Superior temporal gyrus (tissue), 1 donor: ENCODE measurements at regions not wholly inside any gene's neighbourhood (a gene's known extent, or its start where the extent isn't known, plus 50 kb on each side); places are given as distances from the start of the nearest gene placed in this dataset.

ENCODE experiments used
- DNase-seq: peaks from one replicate; pipeline ENCODE4 v3.0.0-alpha.2; 2016; ENCODE audit errors: extremely low spot score

DNA sequence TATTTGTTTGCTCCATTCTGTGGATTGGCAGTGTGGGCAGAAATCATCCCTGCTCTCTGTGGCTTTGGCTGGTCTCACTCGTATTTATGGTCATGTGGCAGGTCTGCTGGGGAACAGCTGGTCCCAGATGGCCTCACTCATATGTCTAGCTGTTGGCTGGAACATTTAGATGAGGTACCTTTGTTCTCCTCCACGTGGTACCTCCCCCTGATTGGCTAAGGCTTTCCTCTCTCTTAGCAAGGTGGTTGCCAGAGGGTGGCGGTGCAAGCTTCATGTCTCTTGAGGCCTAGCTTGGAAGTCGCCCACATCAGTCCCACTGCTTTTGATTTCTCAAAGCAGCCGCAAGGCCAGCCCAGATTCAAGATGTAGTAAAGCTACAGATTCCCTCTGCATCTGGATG is 348.5 kb upstream of the BTBD3 start:
- no peak for DNase-seq

DNA sequence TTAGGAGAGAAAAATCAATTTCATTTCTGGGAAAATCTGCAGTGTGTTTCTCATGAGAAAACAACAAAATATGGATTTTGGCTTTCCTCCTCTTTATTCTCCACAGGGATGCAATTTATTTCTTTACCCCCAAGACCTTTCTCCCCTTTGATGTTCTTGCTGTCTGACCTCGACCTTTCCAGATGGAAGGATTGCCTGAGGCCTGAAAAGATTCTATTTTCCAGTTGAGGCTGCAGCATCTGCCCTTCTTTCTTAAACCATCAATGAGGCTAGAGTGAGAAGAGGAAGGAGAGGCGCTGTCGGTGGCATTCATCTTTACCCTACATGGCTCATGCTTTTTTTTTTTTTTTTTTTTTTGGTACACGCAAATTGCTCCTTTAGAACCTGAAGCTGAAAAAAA is 344.2 kb upstream of the BTBD3 start:
- no peak for DNase-seq

DNA sequence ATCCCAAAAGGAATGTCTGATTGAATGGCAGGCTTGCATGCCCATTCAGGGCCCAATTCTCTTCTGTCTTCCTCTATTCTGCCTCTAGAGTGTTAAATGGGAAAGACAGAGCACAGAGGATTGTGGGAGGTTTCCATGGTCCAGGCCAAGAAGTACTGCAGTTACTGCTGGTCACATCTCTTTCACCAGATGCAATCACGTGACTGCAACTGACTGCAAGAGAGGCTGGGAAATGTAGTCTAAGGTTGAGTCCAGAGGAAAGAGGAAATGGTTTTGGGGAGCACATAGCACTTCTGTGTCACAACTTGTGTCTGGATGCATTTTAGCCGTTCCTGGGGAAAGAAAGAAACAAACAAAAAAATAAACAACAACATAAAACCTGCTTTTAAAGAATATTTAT is 336.4 kb upstream of the BTBD3 start:
- DNase-seq = no peak

DNA sequence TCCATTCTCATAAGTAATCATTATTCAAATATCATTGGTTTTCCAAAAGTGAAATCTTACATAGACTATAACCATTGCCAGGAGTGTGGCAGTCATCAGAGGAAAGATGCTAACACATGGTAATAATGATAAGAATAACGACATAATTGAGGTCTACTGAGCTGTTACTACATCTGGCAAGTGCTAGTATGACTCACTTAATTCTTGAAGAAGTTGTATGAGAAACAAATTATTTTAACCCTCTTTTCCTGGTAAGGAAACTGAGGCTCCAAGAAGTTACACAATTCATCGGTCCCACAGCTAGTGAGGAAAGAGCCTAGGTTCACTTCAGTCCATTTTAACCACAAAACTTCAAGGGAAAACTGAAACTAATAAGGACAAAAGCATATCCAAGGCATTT is 335.6 kb upstream of the BTBD3 start:
- DNase-seq = no peak

DNA sequence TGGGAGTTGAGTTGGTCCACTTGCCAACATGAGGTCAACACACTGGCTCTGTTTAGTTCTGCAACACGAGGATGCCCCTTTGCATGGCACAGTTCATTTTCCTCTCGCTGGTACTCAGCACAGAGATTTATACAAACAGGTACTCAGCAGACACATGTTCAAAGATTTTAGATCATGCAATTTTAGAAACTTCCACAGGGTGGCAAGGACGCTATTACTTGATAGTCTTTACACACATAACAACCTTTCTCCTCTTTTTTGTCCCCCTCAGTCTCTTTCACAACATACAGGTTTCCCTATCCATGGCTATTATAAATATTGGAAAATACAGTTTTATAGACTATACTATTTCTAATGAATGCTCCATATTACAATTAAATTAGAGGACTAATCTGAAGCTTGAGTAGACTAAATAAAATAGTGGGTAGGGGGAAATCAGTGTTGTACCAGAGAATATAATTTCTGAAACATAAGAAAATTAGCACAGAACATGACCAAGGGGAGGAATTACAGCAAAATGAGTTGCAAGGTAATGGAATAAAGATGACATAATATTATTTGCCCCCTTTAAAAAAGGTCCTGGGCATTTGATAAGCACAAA is 331.8 kb upstream of the BTBD3 start:
- peak; percentile 62 for DNase-seq

DNA sequence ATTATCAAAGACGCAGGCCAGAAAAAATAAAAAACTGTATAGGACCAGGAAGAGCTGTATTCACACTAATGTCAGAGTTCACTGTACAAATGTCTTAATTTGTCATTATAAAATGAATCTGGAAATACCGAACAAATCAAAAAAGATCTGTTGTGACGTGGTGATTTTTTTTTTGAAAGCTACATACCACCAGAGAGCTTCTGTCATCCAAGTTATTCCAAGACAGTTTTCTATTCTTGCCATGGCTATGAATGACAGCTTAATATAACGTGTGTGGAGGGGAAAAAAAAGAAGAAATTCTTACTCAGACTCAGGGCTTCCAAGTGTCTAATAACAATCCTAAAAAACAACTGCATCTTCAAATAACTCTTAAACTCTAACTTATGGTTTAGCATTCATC is 328.8 kb upstream of the BTBD3 start:
- DNase-seq = no peak

DNA sequence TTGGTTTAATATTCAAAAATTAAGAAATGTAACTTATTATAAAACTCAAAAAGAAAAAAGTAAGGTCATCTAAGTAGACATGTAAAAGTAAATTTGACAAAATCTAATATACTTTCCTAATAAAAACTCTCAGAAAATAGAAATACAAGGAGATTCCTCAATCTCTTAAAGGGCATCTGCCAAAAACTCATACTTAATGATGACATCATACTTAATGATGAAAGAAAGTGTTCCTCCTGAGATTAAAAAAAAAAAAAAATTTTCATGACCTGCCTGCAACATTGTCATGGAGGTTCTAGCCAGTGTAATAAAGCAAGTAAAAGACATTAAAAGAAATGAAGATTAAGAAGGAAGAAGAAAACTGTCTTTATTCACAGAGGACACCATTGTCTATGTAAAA is 325.7 kb upstream of the BTBD3 start:
- DNase-seq = no peak

DNA sequence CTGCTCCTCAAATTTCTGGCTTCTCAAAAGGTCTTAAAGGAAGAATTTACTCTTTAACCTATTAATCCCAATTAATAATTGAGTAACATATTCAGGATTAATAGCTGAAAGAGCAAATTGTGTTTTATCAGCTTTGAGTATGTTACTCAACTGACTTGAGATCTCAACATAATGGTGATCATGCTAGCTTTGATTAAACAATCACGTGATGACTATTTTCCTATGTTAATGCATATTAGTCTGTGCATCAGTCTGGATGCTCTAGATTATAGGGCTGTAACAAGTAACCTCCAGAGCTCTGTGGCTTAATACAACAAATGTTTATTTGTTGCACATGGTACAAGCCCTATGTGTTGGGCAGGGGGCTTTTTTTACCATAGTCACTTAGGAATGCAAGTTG is 313.4 kb upstream of the BTBD3 start:
- no peak for DNase-seq

DNA sequence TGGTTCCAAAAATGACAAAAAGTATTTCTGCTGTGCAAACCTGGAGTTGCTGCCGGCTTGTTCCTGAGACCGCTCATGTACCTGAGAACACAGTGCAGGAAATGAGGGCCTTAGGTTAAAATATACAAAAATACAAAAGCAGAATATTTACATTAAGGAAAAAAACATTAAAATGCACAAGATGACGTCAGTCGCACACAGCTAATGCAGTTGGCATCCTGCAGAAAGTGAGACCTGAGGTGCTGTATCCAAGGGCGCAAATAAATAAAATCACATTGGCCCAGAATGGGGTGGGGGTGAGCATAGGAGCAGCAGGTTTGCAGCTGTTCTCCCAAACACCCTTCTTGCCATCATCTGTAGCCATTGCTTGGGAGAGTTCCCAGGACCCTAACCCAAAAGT is 310.6 kb upstream of the BTBD3 start:
- DNase-seq = no peak

DNA sequence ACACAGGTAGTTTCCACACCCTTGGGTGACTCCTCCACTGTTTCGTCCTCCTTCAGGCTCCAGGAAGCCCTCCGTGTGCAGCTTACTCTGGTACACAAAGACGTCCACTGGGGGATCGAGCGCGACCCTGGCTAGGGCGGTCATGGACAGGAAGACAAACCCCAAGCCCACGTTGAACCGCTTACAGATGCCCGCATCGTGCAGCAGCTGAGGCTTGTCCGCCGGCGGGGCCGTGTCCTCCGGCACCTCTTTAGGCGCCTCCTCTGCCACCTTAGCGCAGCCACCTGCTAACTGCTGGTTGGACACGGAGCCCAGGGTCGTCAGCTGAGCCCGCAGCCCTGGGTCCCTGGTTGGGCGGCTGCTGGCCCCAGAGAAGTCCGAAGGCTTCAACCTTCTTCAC is 309.0 kb upstream of the BTBD3 start:
- no peak for DNase-seq

DNA sequence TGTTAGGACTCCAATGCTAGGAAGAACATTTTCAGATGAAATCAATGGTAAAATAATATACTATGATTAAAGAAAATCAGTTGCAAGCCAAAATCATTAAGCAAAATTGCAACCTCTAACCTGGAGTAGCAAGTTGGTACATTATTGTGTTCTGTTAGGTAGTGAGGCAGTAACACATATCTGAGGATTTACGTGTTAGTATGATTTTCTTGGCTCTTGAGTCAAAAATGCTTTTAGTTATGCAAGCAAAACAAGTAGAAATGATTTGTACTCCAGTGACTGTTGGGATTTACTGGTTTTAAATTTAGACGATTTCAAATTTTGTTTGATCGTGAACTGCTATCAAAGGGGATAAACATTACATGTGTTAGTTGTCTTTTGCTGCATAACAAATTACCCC is 293.0 kb upstream of the BTBD3 start:
- DNase-seq = no peak

DNA sequence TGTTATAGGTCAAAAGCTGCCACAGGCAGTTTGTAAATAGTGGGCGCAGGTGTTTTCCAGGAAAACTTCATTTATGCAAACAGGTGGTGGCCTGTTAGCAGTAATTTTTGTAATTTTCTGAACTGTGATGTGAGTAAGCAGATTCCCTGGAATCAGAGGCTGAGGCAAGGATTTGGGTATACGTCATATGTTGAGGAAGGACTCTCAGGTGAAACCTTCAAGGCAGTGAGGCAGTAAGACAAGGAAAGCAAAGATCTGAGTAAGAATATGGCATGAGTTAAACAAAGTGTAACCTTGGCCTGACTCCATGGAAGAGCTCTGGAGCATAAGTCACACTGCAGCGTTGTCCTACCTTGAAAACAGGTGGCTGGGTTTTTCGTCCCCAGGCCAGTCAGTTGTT is 291.1 kb upstream of the BTBD3 start:
- no peak for DNase-seq

DNA sequence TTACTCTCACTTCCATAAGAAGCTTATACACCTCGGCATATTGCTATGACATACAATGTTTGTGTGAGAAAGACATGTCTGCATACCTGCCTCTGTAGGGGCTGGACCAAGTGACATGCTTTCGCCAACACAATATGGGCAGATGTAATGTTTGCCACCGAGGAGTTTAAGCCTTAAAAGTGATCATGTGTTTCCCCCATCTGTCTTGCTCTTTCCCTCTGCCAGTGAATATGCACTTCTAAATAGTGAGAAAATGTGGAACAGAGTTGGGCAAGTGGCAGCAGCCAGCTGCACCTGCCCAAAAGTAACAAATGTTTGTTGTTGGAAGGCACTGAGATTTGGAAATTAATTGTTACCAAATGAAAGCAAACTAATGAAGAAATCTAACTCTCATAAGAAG is 274.8 kb upstream of the BTBD3 start:
- DNase-seq = no peak

DNA sequence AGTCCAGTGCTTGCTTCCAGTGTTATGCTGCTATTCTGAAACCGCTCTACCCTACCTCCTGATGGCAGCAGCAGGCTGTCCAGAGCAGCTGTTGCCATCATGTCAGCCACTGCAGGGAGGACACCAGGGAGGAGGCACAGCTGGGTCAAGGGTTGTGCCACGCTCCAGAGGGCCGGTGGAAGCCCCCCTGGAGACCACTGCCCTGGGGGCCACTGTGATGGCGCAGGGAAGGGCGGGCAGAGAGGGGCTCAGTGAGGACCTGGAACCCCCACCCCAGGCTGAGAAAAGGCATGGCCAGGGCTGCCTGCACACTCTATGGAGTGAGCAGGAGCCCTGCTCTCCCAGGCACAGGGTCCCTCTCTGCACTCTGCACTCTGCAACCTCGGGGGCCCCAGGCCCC is 271.3 kb upstream of the BTBD3 start:
- no peak for DNase-seq

DNA sequence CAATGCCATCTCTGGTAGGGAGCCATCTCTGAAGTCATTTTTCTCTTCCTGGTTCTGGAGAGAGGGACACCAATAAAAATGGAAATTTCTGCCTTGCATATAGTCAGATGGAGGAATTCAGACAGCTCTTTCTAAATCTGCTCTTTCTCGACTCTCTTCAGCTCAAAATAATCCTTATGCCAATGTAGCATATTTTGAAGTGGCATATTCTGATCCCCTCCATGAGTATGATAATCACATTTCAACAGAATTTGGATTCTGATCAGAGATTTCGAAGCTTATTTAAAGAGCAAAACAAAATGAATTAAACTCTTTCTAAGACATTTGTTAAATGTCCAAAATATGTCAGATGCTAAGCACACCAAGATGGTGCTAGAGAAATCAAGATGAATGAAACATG is 267.1 kb upstream of the BTBD3 start:
- no peak for DNase-seq

DNA sequence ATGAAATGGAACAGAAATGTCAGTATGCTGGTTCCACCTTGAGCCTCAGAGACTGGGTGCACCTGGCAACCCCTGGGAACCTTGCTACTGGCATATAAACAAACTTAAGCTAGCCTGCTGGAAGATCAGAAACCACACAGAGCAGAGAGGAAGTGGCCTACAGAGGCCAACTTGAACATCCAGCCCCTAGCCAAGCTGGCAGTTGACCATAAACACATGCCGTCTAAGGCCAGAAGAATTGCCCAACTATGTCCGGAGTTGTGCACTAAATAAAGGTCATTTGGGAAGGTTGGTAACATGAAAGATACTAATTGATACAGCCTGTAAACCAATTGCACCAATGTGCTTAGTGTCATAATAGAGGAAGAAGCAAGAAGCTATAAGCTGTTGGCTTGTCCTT is 266.6 kb upstream of the BTBD3 start:
- no peak for DNase-seq

DNA sequence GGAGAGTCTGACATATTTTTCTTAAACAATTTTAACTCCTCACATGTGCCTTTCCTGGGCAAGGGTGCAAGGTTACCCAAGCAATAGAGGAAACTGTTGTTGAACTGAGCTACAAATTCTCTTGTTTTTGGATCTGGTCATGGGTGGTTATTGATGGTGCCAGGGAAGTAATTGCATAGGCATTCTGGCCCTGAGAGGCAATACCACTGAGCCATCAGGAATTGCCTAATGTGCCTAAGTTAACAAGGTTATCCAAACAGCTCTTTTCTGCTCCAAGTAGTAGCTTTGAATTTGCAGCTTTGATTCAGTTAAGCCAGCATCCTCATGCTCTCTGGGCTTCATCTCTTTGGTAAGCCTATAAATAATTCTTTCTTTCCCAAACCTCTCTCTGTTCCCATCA is 266.0 kb upstream of the BTBD3 start:
- DNase-seq = no peak

DNA sequence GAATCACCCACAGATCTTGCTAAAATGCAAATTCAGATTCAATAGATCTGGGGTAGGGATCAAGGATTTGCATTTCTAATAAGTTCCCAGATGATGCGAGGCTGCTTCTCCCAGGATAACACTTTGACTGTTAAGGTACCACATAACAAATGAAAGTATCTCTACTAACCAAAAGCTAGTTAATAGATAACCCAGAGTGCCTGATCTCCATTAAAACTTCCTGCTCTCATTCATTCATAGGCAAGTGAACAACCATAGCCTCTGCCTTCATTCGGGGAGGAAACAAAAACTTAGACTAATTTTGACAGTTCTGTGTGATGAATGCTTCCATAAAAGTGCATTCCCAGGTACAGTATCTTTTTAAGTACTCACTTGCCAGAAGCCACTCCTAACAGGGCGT is 265.6 kb upstream of the BTBD3 start:
- DNase-seq = no peak

DNA sequence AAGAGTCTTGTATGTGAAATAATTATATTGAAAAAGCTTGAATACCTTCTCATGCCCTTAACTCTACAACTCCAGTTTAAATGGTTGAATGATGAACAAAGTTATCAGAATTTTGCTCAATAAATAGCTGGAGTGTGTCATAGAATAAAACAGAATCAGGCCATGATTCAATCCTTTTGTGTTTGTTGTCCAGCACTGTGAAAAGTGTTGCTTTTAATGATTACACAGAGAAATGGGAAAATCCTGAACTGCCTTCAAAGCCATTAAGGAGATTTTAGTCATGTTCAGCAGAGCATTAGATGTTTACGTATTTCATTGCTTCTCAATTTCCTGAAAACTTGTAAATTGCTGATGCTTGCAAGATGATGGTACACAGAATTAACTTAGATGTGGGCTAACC is 262.9 kb upstream of the BTBD3 start:
- DNase-seq = no peak

DNA sequence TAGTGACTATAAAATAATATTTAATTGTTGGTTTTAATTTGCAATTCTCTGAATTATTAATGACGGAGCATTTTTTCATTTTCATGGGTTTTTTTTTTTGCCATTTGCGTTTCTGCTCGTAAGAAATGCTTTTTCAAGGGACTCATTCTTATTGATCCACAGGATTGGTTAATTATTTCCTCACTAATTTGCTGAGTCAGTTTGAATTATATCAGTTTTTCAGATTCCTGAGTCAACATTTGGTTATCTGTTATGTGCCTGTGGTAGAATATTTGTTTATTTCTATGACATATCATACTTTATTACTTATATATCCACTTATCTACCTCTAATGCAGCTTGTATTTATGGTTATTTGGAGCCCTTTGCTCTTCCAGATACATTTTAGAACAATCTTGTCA is 257.0 kb upstream of the BTBD3 start:
- DNase-seq = no peak

DNA sequence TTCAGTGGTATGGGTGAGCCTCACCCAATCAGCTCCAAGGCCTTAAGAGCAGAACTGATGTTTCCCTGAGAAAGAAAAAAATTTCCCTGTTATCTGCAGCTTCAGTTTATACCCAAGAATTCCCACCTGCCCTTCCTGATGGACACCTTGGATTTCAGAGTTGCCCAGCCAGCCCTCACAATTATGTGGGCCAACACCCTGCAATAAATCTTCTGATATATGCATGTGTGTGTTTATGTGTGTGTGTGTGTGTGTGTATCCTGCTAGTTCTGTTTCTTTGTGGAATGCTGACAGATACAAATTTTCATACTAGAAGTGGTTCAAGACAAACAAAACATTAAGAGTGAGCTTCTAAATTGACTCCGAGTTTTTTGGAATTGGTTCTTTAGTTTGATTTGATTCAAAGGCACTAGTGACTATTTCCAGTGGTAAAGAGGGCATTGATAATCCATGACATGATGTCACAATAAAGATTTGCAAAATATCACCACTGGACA is 246.6 kb upstream of the BTBD3 start:
- no peak for DNase-seq

DNA sequence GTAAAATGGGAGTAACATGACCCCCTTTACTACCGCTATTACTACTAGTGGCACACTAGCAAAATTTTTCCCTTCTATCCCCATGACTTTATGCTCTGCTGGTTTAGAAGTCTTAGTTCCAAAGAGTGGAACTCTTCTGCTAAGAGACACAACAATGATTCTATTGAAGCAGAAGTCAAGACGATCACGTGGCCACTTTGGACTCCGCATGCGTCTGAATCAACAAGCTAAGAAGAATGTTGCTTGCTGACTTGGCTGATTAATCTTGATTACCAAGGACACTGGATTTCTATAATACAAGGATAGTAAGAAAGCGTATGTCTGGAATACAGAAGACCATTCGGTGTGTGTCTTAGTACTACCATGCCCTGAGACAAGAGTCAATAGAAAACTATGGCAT is 244.7 kb upstream of the BTBD3 start:
- DNase-seq = no peak

DNA sequence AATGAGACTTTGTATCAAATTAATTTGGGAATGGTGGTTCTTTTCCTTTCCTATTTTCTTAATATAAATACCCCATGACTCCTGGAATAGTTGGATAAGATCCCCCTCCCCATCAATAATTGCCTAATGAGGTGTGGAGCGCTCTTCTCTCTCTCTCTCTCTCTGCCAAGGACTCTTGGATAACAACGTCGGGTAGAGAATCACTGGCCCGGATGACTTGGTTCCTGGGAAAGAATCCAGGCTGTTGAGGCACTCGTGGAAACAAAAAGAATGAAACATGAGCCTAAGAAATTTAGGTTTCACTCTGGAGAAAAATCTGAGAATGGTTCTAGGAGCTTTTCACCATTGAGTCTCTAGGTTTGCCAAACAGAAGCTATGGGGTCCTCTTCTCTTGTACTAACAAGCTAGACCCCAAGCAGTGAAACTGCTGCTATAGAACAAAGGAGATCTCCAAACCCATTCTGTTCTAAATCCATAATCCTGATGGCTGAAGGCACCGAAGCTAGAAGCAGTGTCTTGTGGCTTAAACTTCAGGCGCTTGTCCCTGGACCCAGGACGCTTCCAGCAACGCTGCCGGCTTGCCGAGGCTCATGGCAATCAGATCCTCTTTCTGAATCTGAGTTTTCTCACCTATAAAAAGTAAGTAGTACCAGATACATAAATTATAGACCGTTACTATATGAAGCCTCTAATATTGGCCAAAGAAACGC is 241.6 kb upstream of the BTBD3 start:
- DNase-seq = peak; percentile 20
